SIG-M5 treated with dmso at 0.1 percent for 504 hours (cell line): ENCODE measurements at regions not wholly inside any gene's neighbourhood (a gene's known extent, or its start where the extent isn't known, plus 50 kb on each side); places are given as distances from the start of the nearest gene placed in this dataset.

Source experiments
- DNase-seq: peaks from one replicate; lab custom pipeline; 2025; ENCODE audit not compliant: unreplicated experiment; lab: John Stamatoyannopoulos, UW

DNA sequence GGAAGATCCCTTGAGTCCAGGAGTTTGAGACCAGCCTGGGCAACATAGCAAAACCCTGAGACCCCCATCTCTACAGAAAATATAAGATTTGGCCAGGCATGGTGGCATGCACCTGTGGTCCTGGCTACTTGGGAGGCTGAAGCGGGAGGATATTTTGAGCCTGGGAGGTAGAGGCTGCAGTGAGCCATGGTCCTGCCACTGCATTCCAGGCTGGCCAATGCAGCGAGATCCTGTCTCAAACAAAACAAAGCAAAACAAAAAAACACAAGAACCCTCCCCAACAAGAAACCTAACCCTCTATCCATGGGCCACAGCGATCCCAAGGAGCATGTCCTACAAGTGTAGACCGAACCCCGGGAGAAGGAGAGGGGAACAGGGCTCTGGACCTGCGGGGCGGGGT is 133.3 kb downstream of the MGAT5B start:
- DNase-seq: no peak

DNA sequence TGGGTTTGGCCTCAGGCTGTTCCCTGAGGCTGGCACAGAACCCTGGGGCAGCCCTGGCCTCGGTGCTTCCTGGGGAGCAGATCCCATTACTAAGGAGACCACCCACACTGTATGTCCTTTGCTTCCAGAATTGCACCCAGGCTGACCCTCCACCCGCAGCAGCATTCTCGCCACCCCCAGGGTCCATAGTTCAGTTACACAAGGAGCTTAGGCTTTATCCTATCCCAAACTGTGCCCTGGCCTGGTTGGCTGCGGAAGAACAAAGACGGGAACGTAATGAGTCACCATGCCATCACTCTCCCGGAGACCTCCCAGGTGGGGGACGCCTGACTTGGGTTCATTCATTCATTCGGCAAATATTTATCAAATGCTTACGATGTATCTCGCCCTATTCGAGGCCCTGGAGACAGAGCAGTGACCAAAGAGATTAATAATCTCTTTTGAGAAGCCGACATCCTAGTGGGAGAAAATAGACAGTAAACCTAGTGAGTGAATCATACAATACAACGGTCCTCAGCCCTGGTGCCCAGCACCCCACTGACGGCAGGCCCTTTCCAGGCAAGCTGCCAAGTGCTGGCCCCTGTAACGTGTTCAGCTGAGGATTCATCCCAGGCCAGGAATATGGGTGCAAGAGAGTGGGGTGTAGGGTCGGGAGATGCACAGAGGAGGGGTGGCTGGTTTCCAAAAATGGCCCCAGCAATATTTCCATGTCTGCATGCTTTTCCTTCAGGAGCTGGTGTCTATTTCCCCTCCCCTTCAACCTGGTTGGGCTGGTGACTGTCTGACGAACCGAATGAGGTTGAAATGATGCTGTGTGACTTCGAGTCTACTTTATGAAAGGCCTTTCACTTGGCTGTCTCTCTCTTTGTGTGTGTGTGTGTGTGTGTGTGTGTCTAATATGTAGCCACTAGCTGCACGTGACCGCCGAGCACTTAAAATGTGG is 134.2 kb downstream of the MGAT5B start:
- no peak for DNase-seq

DNA sequence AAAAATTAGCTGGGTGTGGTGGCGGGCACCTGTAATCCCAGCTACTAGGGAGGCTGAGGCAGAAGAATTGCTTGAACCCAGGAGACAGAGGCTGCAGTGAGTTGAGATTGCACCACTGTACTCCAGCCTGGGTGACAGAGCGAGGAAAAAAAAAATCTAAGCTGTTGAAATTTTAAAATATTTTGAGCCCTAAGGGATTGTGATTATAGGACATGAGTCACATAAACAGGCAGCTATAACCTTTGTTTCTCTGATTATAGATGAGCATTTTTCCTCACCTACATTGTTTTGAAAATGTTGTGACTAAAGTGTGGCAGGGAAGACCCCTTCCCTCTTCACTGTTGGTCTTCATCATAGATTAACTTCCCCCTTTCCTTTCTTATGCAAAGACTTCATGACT is 135.5 kb downstream of the MGAT5B start:
- DNase-seq: no peak

DNA sequence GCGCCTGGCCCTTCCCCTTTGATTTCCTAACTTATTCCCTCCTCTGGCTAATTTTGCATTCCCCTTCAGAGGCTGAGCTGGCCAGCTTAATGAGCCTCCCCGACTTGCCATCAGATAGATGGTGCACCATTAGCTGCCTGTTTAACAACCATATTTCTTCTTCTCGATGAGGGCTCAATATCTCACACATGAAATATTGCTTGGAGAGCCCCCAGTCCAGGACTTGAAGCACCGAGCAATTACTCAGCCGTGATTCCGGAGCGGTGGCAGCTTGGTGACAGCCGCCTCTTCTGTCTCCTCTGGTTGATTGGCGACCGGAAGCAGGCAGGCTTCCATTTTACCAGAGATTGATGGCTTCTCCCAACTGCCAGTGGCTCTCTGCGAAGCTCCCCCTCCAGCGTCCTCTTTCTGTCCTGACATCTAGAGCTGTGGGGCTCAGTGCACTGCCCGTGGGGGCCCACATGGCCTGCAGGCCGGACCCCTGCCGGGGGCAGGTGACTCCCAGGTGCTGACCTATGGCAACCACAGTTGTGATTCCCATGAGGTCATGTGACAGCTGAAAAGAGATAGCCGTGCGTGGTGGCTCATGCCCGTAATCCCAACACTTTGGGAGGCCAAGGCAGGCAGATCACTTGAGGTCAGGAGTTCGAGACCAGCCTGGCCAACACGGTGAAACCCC is 133.7 kb upstream of the SEC14L1 start:
- no peak for DNase-seq

DNA sequence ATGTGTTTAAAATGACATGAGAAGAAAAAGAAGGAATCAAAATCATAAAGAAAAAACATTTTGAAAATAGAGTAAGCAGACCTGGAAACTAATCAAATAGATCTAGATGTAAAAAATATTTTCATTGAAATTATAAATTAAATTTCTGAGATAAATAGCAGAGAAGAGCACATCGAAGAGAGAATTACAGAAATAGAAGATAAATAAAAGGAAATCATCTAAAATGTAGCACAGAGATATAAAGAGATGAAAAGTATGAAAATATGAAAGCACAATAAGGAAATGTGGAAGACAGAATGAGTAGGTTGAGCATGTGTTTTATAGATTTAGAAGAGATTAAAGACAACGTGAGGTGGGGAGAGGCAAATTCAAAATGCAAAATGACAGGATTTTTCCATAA is 130.9 kb upstream of the SEC14L1 start:
- DNase-seq: no peak

DNA sequence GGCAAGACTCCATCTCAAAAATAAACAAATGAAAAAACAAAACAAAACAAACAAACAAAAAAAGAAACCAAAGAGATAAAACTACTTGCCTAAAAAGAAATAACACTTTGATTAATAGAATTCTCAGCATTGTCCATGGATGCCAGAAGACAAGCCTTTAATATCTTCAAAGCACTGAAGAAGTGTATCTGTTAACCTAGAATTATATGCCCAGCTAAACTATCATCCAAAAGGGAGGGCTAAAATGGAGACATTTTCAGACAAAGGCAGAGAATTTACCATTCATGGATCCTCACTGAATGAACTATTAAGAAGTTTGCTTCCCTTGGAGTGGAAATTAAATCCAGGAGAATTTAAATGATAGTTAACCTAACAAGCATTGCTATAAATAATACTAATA is 130.1 kb upstream of the SEC14L1 start:
- DNase-seq: no peak

DNA sequence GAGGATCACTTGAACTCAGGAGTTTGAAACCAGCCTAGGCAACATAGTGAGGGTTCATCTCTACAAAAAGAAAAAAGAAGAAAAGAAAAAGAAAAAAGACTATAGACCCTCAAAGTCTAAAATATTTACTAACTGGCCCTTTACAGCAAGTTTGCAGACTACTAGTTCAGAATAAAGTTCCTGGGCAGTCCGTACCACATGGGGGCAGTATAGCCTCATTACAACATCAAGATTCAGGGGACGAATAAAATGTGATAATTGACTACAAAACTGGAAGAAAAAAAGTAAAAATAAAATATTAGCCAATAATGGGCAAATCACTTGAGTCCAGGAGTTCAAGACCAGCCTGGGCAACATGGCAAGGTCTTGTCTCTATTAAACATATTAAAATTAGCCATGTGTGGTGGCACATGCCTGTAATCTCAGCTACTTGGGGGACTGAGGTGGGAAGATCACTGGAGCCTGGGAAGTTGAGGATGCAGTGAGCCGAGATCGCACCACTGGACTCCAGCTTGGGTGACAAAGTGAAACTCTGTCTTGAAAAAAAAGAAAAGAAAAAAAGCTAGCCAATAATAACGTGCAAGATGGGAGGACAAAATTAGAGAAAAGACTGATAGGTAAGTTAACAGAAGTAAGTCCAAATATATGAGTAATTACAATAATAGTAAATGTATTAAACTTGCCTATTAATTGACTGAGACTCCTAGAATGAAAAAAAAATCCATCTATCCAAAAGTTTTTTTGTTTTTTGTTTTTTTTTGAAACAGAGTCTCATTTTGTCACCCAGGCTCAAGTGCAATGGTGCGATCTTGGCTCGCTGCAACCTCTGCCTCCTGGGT is 129.4 kb upstream of the SEC14L1 start:
- peak; percentile 42 for DNase-seq

DNA sequence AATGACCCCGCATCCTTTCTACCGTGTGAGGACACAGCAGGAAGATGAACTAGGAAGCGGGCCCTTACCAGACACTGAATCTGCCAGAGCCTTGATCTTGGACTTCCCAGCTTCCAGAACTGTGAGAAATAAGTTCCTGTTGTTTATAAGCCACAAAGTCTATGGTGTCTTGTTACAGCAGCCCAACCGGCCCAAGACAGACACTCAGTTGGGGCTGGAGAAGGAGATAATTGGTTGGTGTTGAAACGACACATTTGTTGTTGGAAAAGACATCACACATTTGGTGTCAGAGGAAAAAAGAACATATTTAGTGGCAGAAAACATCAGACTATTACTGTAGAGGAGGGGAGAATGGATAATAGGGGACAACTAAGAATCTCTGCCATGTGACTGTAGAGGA is 122.3 kb upstream of the SEC14L1 start:
- no peak for DNase-seq

DNA sequence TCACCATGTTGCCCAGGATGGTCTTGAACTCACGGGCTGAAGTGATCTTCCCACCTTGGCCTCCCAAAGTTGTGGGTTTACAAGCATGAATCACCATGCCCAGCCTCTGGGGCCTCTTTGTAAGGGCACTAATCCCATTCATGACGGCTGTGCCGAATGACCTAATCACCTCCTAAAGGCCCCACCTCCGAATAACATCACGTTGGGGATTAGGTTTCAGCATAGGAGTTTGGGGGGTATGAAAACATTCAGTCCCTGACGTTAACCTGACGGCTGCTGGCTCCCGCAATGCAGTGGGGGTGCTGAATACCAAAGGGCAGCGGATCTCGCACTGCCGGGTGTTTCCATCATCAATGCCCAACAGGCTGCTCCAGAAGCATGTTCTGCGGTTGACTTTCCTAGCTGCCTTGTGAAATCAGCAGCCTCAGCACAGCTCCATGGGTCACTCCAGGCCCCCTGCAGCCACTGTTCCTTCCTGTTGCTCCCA is 120.8 kb upstream of the SEC14L1 start:
- DNase-seq: no peak

DNA sequence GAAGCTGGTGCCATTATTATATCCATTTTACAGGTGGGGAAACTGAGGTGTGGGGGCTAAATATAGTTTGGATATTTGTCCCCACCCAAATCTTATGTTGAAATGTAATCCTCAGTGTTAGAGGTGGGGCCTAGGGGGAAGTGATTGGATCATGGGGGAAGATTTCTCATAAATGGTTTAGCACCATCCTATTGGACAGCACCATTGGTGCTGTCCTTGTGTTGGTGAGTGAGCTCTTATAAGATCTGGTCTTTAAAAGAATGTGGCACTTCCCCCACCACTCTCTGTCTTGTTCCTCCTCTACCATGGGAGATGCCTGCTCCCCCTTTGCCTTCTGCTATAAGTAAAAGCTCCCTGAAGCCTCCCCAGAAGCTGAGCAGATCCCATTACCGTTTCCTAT is 119.8 kb upstream of the SEC14L1 start:
- DNase-seq: no peak

DNA sequence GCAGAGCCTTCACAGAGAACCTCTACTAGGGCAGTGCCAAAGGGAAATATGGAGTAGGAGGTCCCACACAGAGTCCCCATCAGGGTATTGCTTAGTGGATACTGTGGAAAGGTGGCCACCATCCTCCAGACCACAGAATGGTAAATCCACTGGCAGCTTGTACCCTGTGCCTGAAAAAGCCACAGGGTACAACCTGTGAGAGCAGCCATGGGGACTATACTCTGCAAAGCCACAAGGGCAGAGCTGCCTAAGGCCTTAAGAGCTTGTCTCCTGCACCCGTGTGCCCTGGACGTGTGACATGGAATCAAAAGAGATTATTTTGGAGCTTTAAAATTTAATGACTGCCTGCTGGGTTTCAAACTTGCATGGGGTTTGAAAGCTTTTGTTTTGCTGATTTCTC is 118.0 kb upstream of the SEC14L1 start:
- no peak for DNase-seq

DNA sequence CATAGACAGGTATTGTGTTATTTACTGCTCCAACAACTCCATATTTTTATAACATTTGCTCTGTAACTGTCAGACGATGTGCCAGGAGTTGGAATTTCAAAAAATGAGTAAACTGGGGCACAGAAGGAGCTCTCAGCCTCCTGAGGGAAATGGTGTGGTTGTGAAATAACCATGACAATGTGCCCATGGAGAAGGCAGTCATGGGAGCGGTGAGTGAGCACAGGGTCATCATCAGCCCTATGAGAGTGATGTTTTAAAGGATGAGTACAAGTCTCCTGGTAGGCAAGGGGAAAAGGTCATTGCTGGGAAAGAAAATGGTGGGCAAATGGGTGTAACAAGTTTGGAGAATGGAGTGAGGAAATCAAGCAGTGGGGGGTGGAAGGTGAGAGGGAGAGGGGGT is 115.0 kb upstream of the SEC14L1 start:
- no peak for DNase-seq

DNA sequence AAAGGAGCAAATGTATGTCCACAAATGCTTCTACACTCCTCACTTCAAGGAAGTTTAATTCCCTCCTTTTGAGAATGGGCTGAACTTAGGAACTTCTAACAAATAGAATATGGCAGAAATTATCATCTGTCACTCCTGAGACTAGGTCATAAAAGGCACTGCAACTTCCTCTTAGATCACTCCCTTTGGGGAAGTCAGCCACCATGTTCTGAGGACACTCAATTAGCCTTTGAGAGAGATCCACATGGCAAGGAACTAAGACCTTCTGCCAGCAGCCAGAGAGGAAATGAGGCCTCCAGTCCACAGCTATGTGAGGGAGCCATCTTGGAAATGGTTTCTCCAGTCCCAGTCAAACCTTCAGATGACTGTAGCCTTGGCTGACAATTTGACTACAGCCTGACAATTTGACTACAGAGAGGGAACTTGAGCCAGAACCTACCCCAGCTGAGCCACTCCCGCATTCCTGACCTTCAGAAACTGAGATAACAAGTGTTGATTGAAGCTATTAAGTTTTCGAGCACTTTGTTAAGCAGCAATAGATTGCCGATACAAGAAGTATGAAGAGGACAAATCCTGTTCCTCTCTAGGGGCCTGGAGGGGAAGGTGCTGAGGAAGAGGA is 113.4 kb upstream of the SEC14L1 start:
- DNase-seq: peak; percentile 8

DNA sequence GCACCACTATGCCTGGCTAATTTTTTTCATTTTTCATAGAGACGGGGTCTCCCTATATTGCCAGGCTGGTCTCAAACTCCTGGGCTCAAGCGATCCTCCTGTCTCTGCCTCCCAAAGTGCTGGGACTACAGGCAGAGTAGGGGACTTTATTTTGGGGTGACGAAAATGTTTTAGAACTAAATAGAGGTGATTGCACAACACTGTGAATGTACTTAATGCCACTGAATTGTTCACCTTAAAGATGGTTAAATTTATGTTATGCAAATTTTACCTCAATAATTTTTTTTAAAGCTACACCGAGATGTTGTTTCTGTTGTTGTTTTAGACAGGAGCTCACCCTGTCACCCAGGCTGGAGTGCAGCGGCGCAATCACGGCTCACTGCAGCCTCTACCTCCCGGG is 111.9 kb upstream of the SEC14L1 start:
- no peak for DNase-seq

DNA sequence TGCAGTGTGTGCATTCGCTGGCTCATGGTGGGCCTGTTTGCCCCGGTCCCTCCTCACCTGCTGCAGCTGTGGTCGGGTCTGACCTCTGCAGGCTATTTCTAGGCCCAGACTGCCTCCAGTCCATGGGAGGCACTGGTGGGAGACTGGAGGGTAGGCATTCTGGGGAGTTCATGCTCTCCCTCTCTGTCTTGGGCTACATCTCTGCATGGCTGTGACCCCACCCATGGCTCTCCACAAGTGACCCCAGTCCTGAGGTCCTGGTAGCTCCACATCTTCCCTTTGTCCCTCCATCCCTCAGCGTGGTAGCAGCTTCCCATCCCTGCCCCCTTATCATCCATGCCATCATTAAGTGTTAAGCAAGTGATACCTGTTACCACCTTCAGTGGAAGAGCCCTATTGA is 107.8 kb upstream of the SEC14L1 start:
- no peak for DNase-seq

DNA sequence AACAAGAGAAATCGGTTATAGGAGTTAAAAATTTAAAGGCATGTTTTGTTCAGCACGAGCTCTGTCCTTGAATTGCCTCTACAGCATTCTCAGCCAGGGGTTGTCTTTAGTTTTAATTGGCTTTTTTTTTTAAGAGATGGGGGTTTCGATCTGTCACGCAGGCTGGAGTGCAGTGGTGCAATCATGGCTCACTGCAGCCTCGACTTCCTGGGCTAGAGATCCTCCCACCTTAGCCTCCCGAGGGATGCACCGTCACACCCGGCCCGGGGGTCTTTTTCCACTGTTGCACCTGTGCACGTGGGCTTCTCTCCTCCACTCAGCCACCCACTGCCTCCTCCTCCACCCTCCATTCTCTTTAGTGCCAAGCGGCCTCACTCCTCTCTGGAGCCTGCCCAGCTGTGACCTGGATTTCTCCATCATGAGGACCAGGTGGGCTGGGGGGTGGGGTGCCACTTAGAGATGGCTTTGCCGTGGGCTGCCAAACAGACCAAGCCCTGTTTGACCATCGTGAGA is 106.8 kb upstream of the SEC14L1 start:
- no peak for DNase-seq

DNA sequence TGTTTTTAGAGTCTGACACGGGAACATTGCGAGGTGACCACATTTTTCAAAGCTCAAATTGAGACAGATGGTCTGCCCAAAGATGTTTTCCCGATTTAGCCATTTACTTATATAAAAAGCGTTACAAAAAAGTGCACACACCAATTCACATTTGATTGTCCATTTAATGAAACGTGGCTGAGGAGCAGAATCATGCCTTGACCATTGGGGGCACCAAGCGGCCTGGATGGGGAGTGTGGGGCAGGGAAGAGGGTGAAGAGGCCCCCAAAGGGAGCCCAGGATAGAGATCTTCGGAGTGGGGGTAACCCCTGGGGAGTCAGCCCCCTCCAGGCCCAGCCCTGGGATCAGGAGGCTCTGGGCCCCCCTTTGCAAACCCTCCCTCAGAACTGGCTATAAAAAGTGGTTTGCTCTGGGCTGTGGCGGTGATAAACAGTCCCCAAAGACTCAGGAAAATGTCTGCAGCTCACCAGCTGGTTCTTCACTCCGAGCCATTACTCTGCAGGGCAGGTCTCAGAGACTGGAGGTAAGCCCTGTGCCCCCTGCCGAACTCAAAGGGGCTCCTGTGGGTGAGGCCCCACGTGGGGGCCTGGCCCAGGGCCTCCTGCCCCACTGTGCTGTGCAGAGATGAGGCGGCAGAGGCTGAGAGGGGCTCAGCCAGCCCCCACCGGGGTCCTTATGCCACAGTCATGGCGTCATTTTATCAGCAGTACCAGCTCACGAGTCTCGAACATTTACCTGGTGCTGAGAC is 105.9 kb upstream of the SEC14L1 start:
- no peak for DNase-seq

DNA sequence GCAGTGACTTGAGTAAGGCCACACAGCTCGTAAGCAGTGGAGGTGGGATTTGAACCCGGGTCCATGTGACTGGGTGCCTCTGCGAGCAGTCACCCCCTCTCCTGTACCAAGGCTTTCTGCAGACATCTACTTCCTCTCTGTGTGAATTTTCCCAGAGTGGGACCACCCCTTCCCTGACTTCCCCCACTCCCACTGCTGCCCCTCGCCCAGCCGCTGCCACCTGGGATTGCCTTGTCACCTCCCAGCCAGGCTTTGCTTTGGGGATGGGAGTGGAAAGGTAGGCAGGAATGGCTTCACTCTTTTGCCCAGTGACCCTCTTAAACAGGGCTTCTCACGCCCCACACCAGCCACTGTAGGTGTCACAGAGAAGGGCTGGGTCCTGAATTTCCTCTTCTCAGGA is 105.2 kb upstream of the SEC14L1 start:
- no peak for DNase-seq

DNA sequence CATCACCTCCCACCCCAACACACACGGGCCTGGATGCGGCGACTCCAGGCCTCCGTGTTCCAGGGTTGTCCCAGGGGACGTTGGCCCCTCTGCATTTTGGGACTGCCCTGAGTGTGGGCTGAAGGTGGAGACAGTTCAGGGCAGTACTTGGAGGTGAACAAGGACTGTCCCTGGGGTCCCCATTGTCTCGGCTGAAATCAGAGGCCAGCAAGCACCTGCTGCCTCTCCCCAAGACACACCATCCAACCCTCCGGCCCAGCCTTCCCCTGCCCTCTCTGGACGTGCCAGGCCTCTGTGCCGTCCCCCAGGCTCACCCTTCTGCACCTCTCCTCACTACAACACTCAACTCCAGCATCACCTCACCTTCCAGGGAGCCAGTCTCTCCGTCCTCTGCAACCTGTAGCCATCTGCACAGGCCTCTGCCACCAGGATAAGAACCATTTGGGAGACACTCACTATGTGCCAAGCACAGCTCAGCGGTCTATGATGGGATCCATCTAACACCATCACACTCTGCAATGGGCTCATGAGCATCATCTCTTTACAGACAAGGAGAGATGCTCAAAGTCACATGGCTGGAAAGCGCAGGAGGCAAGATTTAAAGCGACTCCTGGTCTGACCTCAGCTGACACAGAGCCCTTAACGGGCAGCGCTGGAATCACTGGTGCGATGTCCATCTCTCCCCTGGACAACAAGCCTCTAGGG is 104.5 kb upstream of the SEC14L1 start:
- no peak for DNase-seq
